ENCODE measurements at regions not wholly inside any gene's neighbourhood (a gene's known extent, or its start where the extent isn't known, plus 50 kb on each side); places are given as distances from the start of the nearest gene placed in this dataset.

GRCh38 chr9:2317591-2317990, 302.4 kb downstream of the SMARCA2 start (continued):
- TF ChIP-seq, protein P1, sequence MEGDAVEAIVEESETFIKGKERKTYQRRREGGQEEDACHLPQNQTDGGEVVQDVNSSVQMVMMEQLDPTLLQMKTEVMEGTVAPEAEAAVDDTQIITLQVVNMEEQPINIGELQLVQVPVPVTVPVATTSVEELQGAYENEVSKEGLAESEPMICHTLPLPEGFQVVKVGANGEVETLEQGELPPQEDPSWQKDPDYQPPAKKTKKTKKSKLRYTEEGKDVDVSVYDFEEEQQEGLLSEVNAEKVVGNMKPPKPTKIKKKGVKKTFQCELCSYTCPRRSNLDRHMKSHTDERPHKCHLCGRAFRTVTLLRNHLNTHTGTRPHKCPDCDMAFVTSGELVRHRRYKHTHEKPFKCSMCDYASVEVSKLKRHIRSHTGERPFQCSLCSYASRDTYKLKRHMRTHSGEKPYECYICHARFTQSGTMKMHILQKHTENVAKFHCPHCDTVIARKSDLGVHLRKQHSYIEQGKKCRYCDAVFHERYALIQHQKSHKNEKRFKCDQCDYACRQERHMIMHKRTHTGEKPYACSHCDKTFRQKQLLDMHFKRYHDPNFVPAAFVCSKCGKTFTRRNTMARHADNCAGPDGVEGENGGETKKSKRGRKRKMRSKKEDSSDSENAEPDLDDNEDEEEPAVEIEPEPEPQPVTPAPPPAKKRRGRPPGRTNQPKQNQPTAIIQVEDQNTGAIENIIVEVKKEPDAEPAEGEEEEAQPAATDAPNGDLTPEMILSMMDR (IDR thresholded peaks at IDR 0.05 in 2 of 3, conservative IDR thresholded peaks at IDR 0.05 in 1 of 3; ENCODE audit: control insufficient read depth in 2 of 3, extremely low read depth in 1 of 3, insufficient read depth in 1 of 3, low read depth in 3 of 3, low read length in 3 of 3): no peak
- no peak for TF ChIP-seq ETV6 (conservative IDR thresholded peaks at IDR 0.05 in 1 of 2, IDR thresholded peaks at IDR 0.05 in 1 of 2; ENCODE audit: borderline replicate concordance in 1 of 2, low read depth in 1 of 2)

GRCh38 chr9:2319421-2319820, 302.2 kb upstream of the VLDLR start:
- intact Hi-C loops (cut with micrococcal nuclease; ENCODE audit: unreplicated experiment): no loop called here
- Histone ChIP-seq H3K9ac (ENCODE audit: control insufficient read depth, insufficient read depth, low read length) (no peak overlapping the region), H3K4me2 (ENCODE audit: control insufficient read depth, insufficient read depth) (no peak overlapping the region), H3K27me3 (replicated peaks in 1 of 2; ENCODE audit: control insufficient read depth in 2 of 2, insufficient read depth in 2 of 2, low read length in 1 of 2) (no peaks in the 10 kb centered on the region), H3K36me3 (ENCODE audit: control insufficient read depth in 2 of 2, insufficient read depth in 2 of 2, low read length in 1 of 2) (no peaks in the 10 kb centered on the region), H4K20me1 (ENCODE audit: control insufficient read depth, insufficient read depth) (no peaks in the 10 kb centered on the region), H3K9me3 (replicated peaks; ENCODE audit: control insufficient read depth, insufficient read depth, low read length) (no peaks in the 10 kb centered on the region; the same call in 2 of the 3 replicates), H3K27ac (ENCODE audit: control insufficient read depth, insufficient read depth) (no peak overlapping the region), H3K4me1 (ENCODE audit: control insufficient read depth, insufficient read depth, low read length) (no peaks in the 10 kb centered on the region), H2AFZ (ENCODE audit: control insufficient read depth, low read depth, low read length) (no peak overlapping the region), H3K4me3 (no peak overlapping the region), H3K79me2 (ENCODE audit: control insufficient read depth, insufficient read depth, low read length) (no peaks in the 10 kb centered on the region)
- ATAC-seq: no peak
- RAD21 ChIA-PET (ENCODE audit: unreplicated experiment): no interaction called here
- POLR2A ChIA-PET: interaction anchor here (0.6 kb wide), 1 partner anchor 462 kb away, joined by 3 read pairs; no protein-coding TSS in a partner anchor
- TF ChIP-seq, protein P2, sequence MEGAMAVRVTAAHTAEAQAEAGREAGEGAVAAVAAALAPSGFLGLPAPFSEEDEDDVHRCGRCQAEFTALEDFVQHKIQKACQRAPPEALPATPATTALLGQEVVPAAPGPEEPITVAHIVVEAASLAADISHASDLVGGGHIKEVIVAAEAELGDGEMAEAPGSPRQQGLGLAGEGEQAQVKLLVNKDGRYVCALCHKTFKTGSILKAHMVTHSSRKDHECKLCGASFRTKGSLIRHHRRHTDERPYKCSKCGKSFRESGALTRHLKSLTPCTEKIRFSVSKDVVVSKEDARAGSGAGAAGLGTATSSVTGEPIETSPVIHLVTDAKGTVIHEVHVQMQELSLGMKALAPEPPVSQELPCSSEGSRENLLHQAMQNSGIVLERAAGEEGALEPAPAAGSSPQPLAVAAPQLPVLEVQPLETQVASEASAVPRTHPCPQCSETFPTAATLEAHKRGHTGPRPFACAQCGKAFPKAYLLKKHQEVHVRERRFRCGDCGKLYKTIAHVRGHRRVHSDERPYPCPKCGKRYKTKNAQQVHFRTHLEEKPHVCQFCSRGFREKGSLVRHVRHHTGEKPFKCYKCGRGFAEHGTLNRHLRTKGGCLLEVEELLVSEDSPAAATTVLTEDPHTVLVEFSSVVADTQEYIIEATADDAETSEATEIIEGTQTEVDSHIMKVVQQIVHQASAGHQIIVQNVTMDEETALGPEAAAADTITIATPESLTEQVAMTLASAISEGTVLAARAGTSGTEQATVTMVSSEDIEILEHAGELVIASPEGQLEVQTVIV (IDR thresholded peaks at IDR 0.05; ENCODE audit: borderline replicate concordance, partially characterized antibody): no peak
- TF ChIP-seq ASH2L (IDR thresholded peaks at IDR 0.05; ENCODE audit: borderline replicate concordance, low read depth) (no peak), STAT1 (conservative IDR thresholded peaks at IDR 0.05) (no peak), MTA3 (IDR thresholded peaks at IDR 0.05; ENCODE audit: borderline replicate concordance, low read length) (no peak), RAD21 (IDR thresholded peaks at IDR 0.05; ENCODE audit: insufficient read depth, low read depth, low read length) (no peak), NFYA (IDR thresholded peaks at IDR 0.05; ENCODE audit: borderline replicate concordance, low read depth, low read length) (no peak), CEBPB (IDR thresholded peaks at IDR 0.05; ENCODE audit: borderline replicate concordance in 1 of 2, low read depth in 2 of 2, low read length in 2 of 2) (no peak), SMC3 (IDR thresholded peaks at IDR 0.05; ENCODE audit: borderline replicate concordance, low read length) (no peak), RFX5 (IDR thresholded peaks at IDR 0.05; ENCODE audit: low read depth, low read length) (no peak), MYC (IDR thresholded peaks at IDR 0.05; ENCODE audit: insufficient read depth, insufficient read length, insufficient replicate concordance, low read length, severe bottlenecking) (no peak), BACH1 (IDR thresholded peaks at IDR 0.05; ENCODE audit: borderline replicate concordance) (no peak), SMAD5 (IDR thresholded peaks at IDR 0.05; ENCODE audit: low read depth) (no peak), MXI1 (IDR thresholded peaks at IDR 0.05; ENCODE audit: low read depth, low read length) (no peak)
- TF ChIP-seq, protein P3, sequence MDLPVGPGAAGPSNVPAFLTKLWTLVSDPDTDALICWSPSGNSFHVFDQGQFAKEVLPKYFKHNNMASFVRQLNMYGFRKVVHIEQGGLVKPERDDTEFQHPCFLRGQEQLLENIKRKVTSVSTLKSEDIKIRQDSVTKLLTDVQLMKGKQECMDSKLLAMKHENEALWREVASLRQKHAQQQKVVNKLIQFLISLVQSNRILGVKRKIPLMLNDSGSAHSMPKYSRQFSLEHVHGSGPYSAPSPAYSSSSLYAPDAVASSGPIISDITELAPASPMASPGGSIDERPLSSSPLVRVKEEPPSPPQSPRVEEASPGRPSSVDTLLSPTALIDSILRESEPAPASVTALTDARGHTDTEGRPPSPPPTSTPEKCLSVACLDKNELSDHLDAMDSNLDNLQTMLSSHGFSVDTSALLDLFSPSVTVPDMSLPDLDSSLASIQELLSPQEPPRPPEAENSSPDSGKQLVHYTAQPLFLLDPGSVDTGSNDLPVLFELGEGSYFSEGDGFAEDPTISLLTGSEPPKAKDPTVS (IDR thresholded peaks at IDR 0.05; ENCODE audit: low read depth, low read length): no peak
- no TSS peak for BruUV-seq (replicated peaks)
- SMC1A ChIA-PET (ENCODE audit: uncharacterized antibody, unreplicated experiment): interaction anchor here (0.6 kb wide), 1 partner anchor 45 kb away, joined by 3 read pairs; no protein-coding TSS in a partner anchor
- WGBS (ENCODE audit: insufficient coverage, insufficient replicate concordance, low lambda C conversion rate, missing lambda C conversion rate): 30% methylated on average over 1 of the region's 1 CpG
- CTCF ChIA-PET: interaction anchor here (1.1 to 1.5 kb wide), 3 partner anchors 10 to 587 kb away, joined by 3 to 5 read pairs (median 4); no protein-coding TSS in a partner anchor
- DNase-seq (ENCODE audit: low read depth, low spot score): no peak
- no peak for FAIRE-seq
- in situ Hi-C loops (cut with MboI): no loop called here
